Midbrain (tissue), 1 donor: ENCODE measurements at regions not wholly inside any gene's neighbourhood (a gene's known extent, or its start where the extent isn't known, plus 50 kb on each side); places are given as distances from the start of the nearest gene placed in this dataset.
"Not testable (repeated sequence)": the region's sequence is repeated elsewhere in the genome, so short reads cannot be mapped to it uniquely, and the experiment has no call there.

Experiments
- DNase-seq: peaks from one replicate; lab custom pipeline; 2025; lab: John Stamatoyannopoulos, UW

GRCh38 chr3:153830552-153830951 is 290.6 kb upstream of the ARHGEF26 start:
- no peak for DNase-seq

GRCh38 chr3:153835540-153835939 is 285.6 kb upstream of the ARHGEF26 start:
- DNase-seq: no peak

GRCh38 chr3:153840487-153840886 is 280.7 kb upstream of the ARHGEF26 start:
- no peak for DNase-seq

GRCh38 chr3:153843994-153844393 is 277.2 kb upstream of the ARHGEF26 start:
- no peak for DNase-seq

- no peak for DNase-seq
These were observed 275.9 kb upstream of the ARHGEF26 start for GRCh38 chr3:153845311-153845710.

- no peak for DNase-seq
These were observed 272.5 kb upstream of the ARHGEF26 start for GRCh38 chr3:153848702-153849101.

GRCh38 chr3:153852355-153852754 is 268.8 kb upstream of the ARHGEF26 start:
- no peak for DNase-seq

- no peak for DNase-seq
These were observed 268.0 kb upstream of the ARHGEF26 start for GRCh38 chr3:153853163-153853562.

GRCh38 chr3:153855772-153856171 is 265.4 kb upstream of the ARHGEF26 start:
- no peak for DNase-seq

- DNase-seq: no peak
These were observed 264.3 kb upstream of the ARHGEF26 start for GRCh38 chr3:153856932-153857331.

- no peak for DNase-seq
These were observed 256.4 kb upstream of the ARHGEF26 start for GRCh38 chr3:153864793-153865192.

- DNase-seq: no peak
These were observed 254.3 kb upstream of the ARHGEF26 start for GRCh38 chr3:153866901-153867300.

GRCh38 chr3:153874348-153874747 is 246.8 kb upstream of the ARHGEF26 start:
- DNase-seq: not testable (repeated sequence)

- DNase-seq: no peak
These were observed 240.7 kb upstream of the ARHGEF26 start for GRCh38 chr3:153880493-153880892.

- DNase-seq: no peak
These were observed 240.0 kb upstream of the ARHGEF26 start for GRCh38 chr3:153881201-153881600.

- no peak for DNase-seq
These were observed 235.8 kb upstream of the ARHGEF26 start for GRCh38 chr3:153885359-153885758.

- DNase-seq: no peak
These were observed 231.3 kb upstream of the ARHGEF26 start for GRCh38 chr3:153889905-153890334.

- no peak for DNase-seq
These were observed 229.1 kb upstream of the ARHGEF26 start for GRCh38 chr3:153892126-153892525.

- DNase-seq: no peak
These were observed 226.3 kb upstream of the ARHGEF26 start for GRCh38 chr3:153894857-153895256.

GRCh38 chr3:153896197-153896596 is 225.0 kb upstream of the ARHGEF26 start:
- DNase-seq: no peak

GRCh38 chr3:153897025-153897723 is 224.0 kb upstream of the ARHGEF26 start:
- no peak for DNase-seq

GRCh38 chr3:153897842-153898241 is 223.3 kb upstream of the ARHGEF26 start:
- DNase-seq: no peak

- DNase-seq: no peak
These were observed 220.0 kb upstream of the ARHGEF26 start for GRCh38 chr3:153901152-153901551.

- no peak for DNase-seq
These were observed 219.2 kb upstream of the ARHGEF26 start for GRCh38 chr3:153901991-153902390.
